AG09319 (cell line): ENCODE measurements at regions not wholly inside any gene's neighbourhood (a gene's known extent, or its start where the extent isn't known, plus 50 kb on each side); places are given as distances from the start of the nearest gene placed in this dataset.

Source experiments
- DNase-seq: peaks from one replicate; pipeline ENCODE4 v3.0.0-alpha.2; 2010; ENCODE audit warnings: low read depth; ENCODE audit errors: extremely low read depth
- CTCF ChIP-seq: IDR thresholded peaks from 2 replicates; pipeline ENCODE4 v1.5.1; 2011; ENCODE audit warnings: low read depth, mild to moderate bottlenecking, inconsistent platforms, low read length, moderate library complexity

DNA sequence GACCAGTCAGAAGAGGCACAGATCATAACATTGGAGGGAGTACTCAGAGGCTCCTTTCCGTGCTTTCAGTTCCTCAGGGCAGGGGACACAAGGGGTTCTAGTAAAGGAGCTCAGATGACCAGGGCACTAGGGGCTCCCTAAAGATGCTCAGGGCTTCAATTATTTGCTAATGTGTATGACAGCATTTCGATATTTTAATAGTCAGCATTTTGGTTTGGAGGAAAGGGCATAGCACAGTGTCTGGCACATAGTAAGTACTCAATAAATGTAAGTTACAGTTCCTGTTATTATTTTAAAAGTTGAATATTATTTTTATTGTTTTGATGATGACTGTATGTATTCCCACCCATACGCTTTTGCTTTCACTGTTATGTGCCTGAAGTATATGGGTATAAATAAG is 260.0 kb downstream of the REEP3 start:
- no peak for TF ChIP-seq CTCF
- DNase-seq = no peak

DNA sequence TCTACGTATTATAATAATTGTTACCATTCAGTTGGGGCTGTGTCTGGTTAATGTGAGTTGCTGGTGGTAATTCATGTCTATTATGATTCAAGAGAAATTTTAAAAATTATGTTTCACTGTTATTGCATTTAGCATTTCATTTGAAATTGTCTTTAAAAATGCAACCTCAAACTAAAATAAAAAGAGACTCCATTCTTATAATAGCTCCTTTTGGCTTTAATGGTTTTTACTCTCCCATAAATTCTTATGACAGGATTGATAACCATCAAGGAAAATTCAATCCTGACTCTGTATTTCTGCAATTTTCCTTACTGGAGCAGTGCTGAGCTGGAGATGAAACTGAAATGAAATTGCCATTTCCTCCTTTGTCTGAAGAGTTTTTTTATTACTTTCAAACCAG is 262.7 kb downstream of the REEP3 start:
- no peak for TF ChIP-seq CTCF
- DNase-seq = no peak

DNA sequence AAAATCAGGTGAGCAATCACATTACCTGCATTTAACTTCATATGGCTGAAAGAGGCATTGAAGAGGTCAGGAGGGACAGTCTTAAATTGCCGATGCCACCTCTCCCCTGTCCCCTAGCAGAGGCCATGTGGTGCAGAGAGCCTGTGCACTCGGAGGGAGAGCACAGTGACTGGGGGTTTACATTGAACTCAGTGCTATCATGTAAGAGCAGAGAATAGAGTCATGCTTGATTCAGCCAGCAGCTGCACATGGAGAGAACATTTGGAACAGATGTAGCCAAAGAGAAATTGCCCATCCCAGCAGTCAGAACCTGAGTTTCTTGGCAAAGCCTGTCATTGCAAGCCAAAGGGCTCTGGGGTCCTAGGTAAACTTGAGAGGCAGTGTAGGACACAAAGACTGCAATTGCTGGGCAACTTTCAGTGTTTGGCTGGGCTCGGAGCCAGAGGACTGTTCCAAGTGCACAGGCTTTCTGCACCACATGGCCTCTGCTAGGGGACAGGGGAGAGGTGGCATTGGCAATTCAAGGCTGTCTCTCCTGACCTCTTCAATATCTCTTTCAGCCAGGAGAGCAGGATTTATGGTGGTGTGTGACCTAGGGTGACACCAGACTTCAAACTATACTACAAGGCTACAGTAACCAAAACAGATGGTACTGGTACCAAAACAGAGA is 267.1 kb downstream of the REEP3 start:
- DNase-seq = no peak
- no peak for TF ChIP-seq CTCF

- TF ChIP-seq CTCF = no peak
- no peak for DNase-seq
Measured at GRCh38 chr10:63795094-63795860, 274.1 kb downstream of the REEP3 start.

- peak; percentile 16 for DNase-seq
- no peak for TF ChIP-seq CTCF
Measured at GRCh38 chr10:63798599-63799498, 277.6 kb downstream of the REEP3 start.

- TF ChIP-seq CTCF = no peak
- no peak for DNase-seq
Measured at GRCh38 chr10:63799521-63800300, 278.5 kb downstream of the REEP3 start.
